CD14-positive monocyte (primary cell): ENCODE measurements at regions not wholly inside any gene's neighbourhood (a gene's known extent, or its start where the extent isn't known, plus 50 kb on each side); places are given as distances from the start of the nearest gene placed in this dataset.

Experiments used
- DNase-seq, 3 donors: peaks; one replicate each; pipeline ENCODE4 v3.0.0-alpha.2; 2011 to 2022
- H2AFZ ChIP-seq: 2 replicates; pipeline ENCODE4 v1.6.0; 2012; ENCODE audit warnings: mild to moderate bottlenecking, low read depth, low read length, inconsistent platforms; ENCODE audit not compliant: insufficient read depth, poor library complexity, severe bottlenecking
- H3K27ac ChIP-seq, 2 donors: 1 replicate in 1 of 2; 2 replicates in 1 of 2; pipeline ENCODE4 v1.5.1; 2012 to 2013; ENCODE audit warnings: low read length in 2 of 2, control low read depth in 1 of 2, inconsistent platforms in 1 of 2, low read depth in 1 of 2, mild to moderate bottlenecking in 1 of 2
- H3K27me3 ChIP-seq, 2 donors: one replicate each; pipeline versions ENCODE4 v1.6.0 to v1.6.1; 2011 to 2013; ENCODE audit warnings: low read length in 2 of 2; ENCODE audit not compliant: control insufficient read depth in 2 of 2, insufficient read depth in 2 of 2
- H3K36me3 ChIP-seq, 2 donors: replicated peaks in 1 of 2; 1 replicate in 1 of 2; 2 replicates in 1 of 2; pipeline versions ENCODE4 v1.5.1 to v1.6.1; 2012 to 2013; ENCODE audit warnings: low read length in 2 of 2, control low read depth in 1 of 2, inconsistent platforms in 1 of 2, mild to moderate bottlenecking in 1 of 2; ENCODE audit not compliant: insufficient read depth in 2 of 2, control insufficient read depth in 1 of 2
- H3K4me1 ChIP-seq, 2 donors: 1 replicate in 1 of 2; 2 replicates in 1 of 2; pipeline versions ENCODE4 v1.5.1 to v1.6.1; 2012 to 2013; ENCODE audit warnings: low read length in 2 of 2, control low read depth in 1 of 2, inconsistent platforms in 1 of 2, mild to moderate bottlenecking in 1 of 2, moderate library complexity in 1 of 2; ENCODE audit not compliant: insufficient read depth in 2 of 2, control insufficient read depth in 1 of 2
- H3K4me2 ChIP-seq: replicated peaks from 2 replicates; pipeline ENCODE3; 2012; ENCODE audit warnings: low read length, moderate library complexity, mild to moderate bottlenecking; ENCODE audit not compliant: poor library complexity, severe bottlenecking; ENCODE audit errors: extremely low read depth
- H3K4me3 ChIP-seq, 3 experiments: fragments of 200-600 bp in 1 of 3; sonication (generic) in 1 of 3; replicated peaks in 1 of 3; 1 replicate in 2 of 3; 2 replicates in 1 of 3; pipeline ENCODE4 v1.5.1; 2011 to 2013; ENCODE audit warnings: low read length in 3 of 3, mild to moderate bottlenecking in 3 of 3, control low read depth in 2 of 3, low read depth in 2 of 3, inconsistent platforms in 1 of 3, moderate library complexity in 1 of 3
- H3K79me2 ChIP-seq: 2 replicates; pipeline ENCODE4 v1.6.0; 2012; ENCODE audit warnings: mild to moderate bottlenecking, control low read depth, inconsistent platforms, low read length, moderate library complexity; ENCODE audit not compliant: insufficient read depth
- H3K9ac ChIP-seq: 2 replicates; pipeline ENCODE4 v1.6.0; 2017; ENCODE audit warnings: low read length, mild to moderate bottlenecking; ENCODE audit not compliant: insufficient read depth, poor library complexity, severe bottlenecking
- H3K9me3 ChIP-seq, 2 donors: replicated peaks in 1 of 2; 1 replicate in 1 of 2; 2 replicates in 1 of 2; pipeline versions ENCODE4 v1.5.1 to v1.6.1; 2012 to 2013; ENCODE audit warnings: low read length in 2 of 2, control low read depth in 1 of 2; ENCODE audit not compliant: control insufficient read depth in 1 of 2, insufficient read depth in 1 of 2
- H4K20me1 ChIP-seq: 2 replicates; pipeline ENCODE4 v1.6.0; 2012; ENCODE audit warnings: mild to moderate bottlenecking, low read length, control low read depth, moderate library complexity; ENCODE audit not compliant: insufficient read depth
- H3K27ac Mint-ChIP-seq, 7 donors: one replicate each; pipeline ENCODE4 v1.8.0; 2020; ENCODE audit warnings: mild to moderate bottlenecking in 7 of 7, mixed read lengths in 7 of 7, moderate library complexity in 6 of 7, inconsistent platforms in 2 of 7
- H3K27me3 Mint-ChIP-seq, 3 donors: one replicate each; pipeline ENCODE4 v1.8.0; 2021 to 2022; ENCODE audit warnings: low read depth in 3 of 3, mild to moderate bottlenecking in 3 of 3, mixed read lengths in 3 of 3, moderate library complexity in 3 of 3, inconsistent platforms in 1 of 3
- H3K36me3 Mint-ChIP-seq, 2 donors: one replicate each; pipeline ENCODE4 v1.8.0; 2020; ENCODE audit warnings: mixed read lengths in 2 of 2, inconsistent platforms in 1 of 2, mild to moderate bottlenecking in 1 of 2
- H3K4me1 Mint-ChIP-seq: one replicate; pipeline ENCODE4 v1.8.0; 2020; ENCODE audit warnings: mild to moderate bottlenecking, mixed read lengths
- H3K4me3 Mint-ChIP-seq, 2 donors: one replicate each; pipeline ENCODE4 v1.8.0; 2020; ENCODE audit warnings: mild to moderate bottlenecking in 2 of 2, mixed read lengths in 2 of 2, moderate library complexity in 1 of 2
- H3K9me3 Mint-ChIP-seq, 7 donors: one replicate each; pipeline ENCODE4 v1.8.0; 2020 to 2022; ENCODE audit warnings: mixed read lengths in 7 of 7, mild to moderate bottlenecking in 6 of 7, moderate library complexity in 6 of 7, inconsistent platforms in 2 of 7
- WGBS: methylation state at CpG from one replicate; pipeline ENCODE4 v1.1.5; 2013; ENCODE audit warnings: missing lambda C conversion rate; ENCODE audit not compliant: insufficient coverage; 5-methylcytosine and 5-hydroxymethylcytosine counted together
- intact Hi-C, 2 donors: fragments of 100-400 bp; cut with micrococcal nuclease; formaldehyde crosslinking; loops; one replicate each; pipeline versions ENCODE4 v1.15.0 to v1.15.1; 2023
- TF ChIP-seq, protein P1 (sequence below): fragments of 200-600 bp; IDR thresholded peaks from one replicate; pipeline ENCODE4 v1.8.0; 2022; ENCODE audit warnings: antibody characterized with exemption, mild to moderate bottlenecking

DNA sequence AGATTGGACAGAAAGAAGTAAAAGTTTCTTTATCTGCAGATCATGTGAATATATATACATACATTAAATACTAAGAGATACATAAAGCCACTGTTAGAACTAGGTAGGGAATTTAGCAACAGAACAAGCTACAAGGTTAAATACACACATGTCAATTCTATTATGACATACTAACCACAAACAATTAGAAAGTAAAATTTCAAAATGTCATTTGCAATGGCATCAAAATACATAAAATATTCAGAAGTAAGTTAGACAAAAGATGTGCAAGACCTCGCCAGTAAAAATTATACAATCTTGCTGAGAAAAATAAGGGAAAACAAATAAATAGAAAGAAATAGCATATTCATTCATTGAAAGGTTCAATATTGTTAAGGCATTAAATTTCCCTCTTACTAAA lies 200.0 kb upstream of the HES1 start:
- Histone ChIP-seq H3K9me3 (no peaks in the 10 kb centered on the region), H3K4me2 (no peak overlapping the region), H3K36me3 (no peaks in the 10 kb centered on the region), H3K4me1 (no peaks in the 10 kb centered on the region), H3K27ac (no peak overlapping the region), H2AFZ (no peak overlapping the region), H3K9ac (no peak overlapping the region), H3K79me2 (no peaks in the 10 kb centered on the region), H4K20me1 (no peaks in the 10 kb centered on the region), H3K4me3 (no peak overlapping the region), H3K27me3 (peaks cover 0 to 3% of the 10 kb centered on the region in 2 donors)
- intact Hi-C loops: no loop called here
- WGBS: no CpG with 5 or more reads among the region's 1 CpG
- H3K27ac Mint-ChIP-seq: no peak overlapping the region
- no peaks in the 10 kb centered on the region for H3K9me3 Mint-ChIP-seq
- TF ChIP-seq, protein P1, sequence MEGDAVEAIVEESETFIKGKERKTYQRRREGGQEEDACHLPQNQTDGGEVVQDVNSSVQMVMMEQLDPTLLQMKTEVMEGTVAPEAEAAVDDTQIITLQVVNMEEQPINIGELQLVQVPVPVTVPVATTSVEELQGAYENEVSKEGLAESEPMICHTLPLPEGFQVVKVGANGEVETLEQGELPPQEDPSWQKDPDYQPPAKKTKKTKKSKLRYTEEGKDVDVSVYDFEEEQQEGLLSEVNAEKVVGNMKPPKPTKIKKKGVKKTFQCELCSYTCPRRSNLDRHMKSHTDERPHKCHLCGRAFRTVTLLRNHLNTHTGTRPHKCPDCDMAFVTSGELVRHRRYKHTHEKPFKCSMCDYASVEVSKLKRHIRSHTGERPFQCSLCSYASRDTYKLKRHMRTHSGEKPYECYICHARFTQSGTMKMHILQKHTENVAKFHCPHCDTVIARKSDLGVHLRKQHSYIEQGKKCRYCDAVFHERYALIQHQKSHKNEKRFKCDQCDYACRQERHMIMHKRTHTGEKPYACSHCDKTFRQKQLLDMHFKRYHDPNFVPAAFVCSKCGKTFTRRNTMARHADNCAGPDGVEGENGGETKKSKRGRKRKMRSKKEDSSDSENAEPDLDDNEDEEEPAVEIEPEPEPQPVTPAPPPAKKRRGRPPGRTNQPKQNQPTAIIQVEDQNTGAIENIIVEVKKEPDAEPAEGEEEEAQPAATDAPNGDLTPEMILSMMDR: no peak
- peaks cover 9% of the 10 kb centered on the region for H3K4me1 Mint-ChIP-seq
- H3K4me3 Mint-ChIP-seq: no peak overlapping the region
- H3K27me3 Mint-ChIP-seq: peaks cover 7 to 21% (median 17%) of the 10 kb centered on the region in 3 donors
- H3K36me3 Mint-ChIP-seq: no peaks in the 10 kb centered on the region
- DNase-seq: no peak

DNA sequence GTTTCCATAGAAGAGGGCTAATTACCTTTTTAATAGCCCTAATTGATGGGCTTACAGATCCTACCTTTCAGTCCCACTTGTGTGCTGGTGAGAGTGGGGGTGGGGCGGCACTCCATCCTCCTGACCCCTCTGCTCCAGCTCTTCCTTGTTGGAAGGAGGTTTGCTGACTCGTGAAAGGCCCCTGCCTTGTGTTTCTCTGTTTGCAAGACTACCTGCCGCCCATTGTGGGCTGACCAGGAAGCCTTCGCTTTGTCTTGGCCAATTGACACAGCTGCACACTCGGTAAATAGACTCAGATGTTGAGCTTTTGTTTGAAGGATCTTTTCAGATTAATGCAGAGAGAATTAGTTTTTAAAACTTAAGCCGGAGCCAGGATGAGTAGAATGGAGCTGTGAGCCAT lies 197.3 kb upstream of the HES1 start:
- H3K4me3 ChIP-seq: no peak overlapping the region
- H3K9me3 Mint-ChIP-seq: no peaks in the 10 kb centered on the region
- H3K36me3 Mint-ChIP-seq: no peaks in the 10 kb centered on the region
- no peaks in the 10 kb centered on the region for H3K9me3 ChIP-seq
- no peak for DNase-seq
- no peaks in the 10 kb centered on the region for H4K20me1 ChIP-seq
- H3K36me3 ChIP-seq: no peaks in the 10 kb centered on the region
- intact Hi-C loops: no loop called here
- no peaks in the 10 kb centered on the region for H3K79me2 ChIP-seq
- no peak overlapping the region for H3K9ac ChIP-seq
- no peak overlapping the region for H2AFZ ChIP-seq
- peaks cover 7 to 20% (median 14%) of the 10 kb centered on the region in 3 donors for H3K27me3 Mint-ChIP-seq
- peaks cover 0 to 3% of the 10 kb centered on the region in 2 donors for H3K27me3 ChIP-seq
- TF ChIP-seq, protein P1: no peak
- H3K4me1 Mint-ChIP-seq: peaks cover 3% of the 10 kb centered on the region
- H3K4me3 Mint-ChIP-seq: no peak overlapping the region
- H3K27ac ChIP-seq: no peak overlapping the region
- WGBS: 92% methylated on average over 2 of the region's 6 CpGs
- no peak overlapping the region for H3K4me2 ChIP-seq
- H3K4me1 ChIP-seq: no peaks in the 10 kb centered on the region
- no peak overlapping the region for H3K27ac Mint-ChIP-seq
